ENCODE measurements at regions not wholly inside any gene's neighbourhood (a gene's known extent, or its start where the extent isn't known, plus 50 kb on each side); places are given as distances from the start of the nearest gene placed in this dataset.
"Not testable (repeated sequence)": the region's sequence is repeated elsewhere in the genome, so short reads cannot be mapped to it uniquely, and the experiment has no call there.

GRCh38 chr4:152200511-152201333 lies 335.2 kb downstream of the FBXW7 start:
- no peak for DNase-seq (ENCODE audit: low spot score)
- no peak for ATAC-seq

- no peak for DNase-seq (ENCODE audit: low spot score)
- no peak for ATAC-seq
Observed at GRCh38 chr4:152197211-152197610, 338.7 kb downstream of the FBXW7 start.

GRCh38 chr4:152195888-152196287 lies 340.0 kb downstream of the FBXW7 start:
- DNase-seq (ENCODE audit: low spot score) (no peak), ATAC-seq (peak; percentile 51)

- ATAC-seq (no peak), DNase-seq (ENCODE audit: low spot score) (no peak)
Observed at GRCh38 chr4:152193059-152193458, 342.8 kb downstream of the FBXW7 start.

- DNase-seq (ENCODE audit: low spot score) (no peak), ATAC-seq (no peak)
Observed at GRCh38 chr4:152190907-152191306, 345.0 kb downstream of the FBXW7 start.

- ATAC-seq (no peak), DNase-seq (ENCODE audit: low spot score) (no peak)
Observed at GRCh38 chr4:152189451-152190179, 346.3 kb downstream of the FBXW7 start.

GRCh38 chr4:152188801-152189200 lies 347.1 kb downstream of the FBXW7 start:
- ATAC-seq = no peak
- no peak for DNase-seq (ENCODE audit: low spot score)

GRCh38 chr4:152187693-152188092 lies 348.2 kb downstream of the FBXW7 start:
- ATAC-seq (no peak), DNase-seq (ENCODE audit: low spot score) (no peak)

- DNase-seq (ENCODE audit: low spot score) (no peak), ATAC-seq (no peak)
Observed at GRCh38 chr4:152185786-152186550, 349.9 kb downstream of the FBXW7 start.

GRCh38 chr4:152181150-152181549 lies 354.7 kb downstream of the FBXW7 start:
- no peak for DNase-seq (ENCODE audit: low spot score)
- no peak for ATAC-seq

- DNase-seq (ENCODE audit: low spot score) (no peak), ATAC-seq (no peak)
Observed at GRCh38 chr4:152180369-152180768, 355.5 kb downstream of the FBXW7 start.

GRCh38 chr4:152177538-152177937 lies 358.4 kb downstream of the FBXW7 start:
- ATAC-seq; DNase-seq (ENCODE audit: low spot score): not testable (repeated sequence)

GRCh38 chr4:152176627-152177214 lies 359.2 kb downstream of the FBXW7 start:
- no peak for ATAC-seq
- DNase-seq (ENCODE audit: low spot score) = no peak

GRCh38 chr4:152175586-152175985 lies 360.3 kb downstream of the FBXW7 start:
- DNase-seq (ENCODE audit: low spot score) = no peak

GRCh38 chr4:152172146-152172545 lies 363.7 kb downstream of the FBXW7 start:
- ATAC-seq = no peak

More at GRCh38 chr4:152175586-152175985, 360.3 kb downstream of the FBXW7 start:
- no peak for ATAC-seq

GRCh38 chr4:152171556-152171955 lies 364.3 kb downstream of the FBXW7 start:
- no peak for ATAC-seq
- no peak for DNase-seq (ENCODE audit: low spot score)

More at GRCh38 chr4:152172146-152172545, 363.7 kb downstream of the FBXW7 start:
- no peak for DNase-seq (ENCODE audit: low spot score)

- ATAC-seq = no peak
Observed at GRCh38 chr4:152169683-152170082, 366.2 kb downstream of the FBXW7 start.

GRCh38 chr4:152168987-152169616 lies 366.8 kb downstream of the FBXW7 start:
- ATAC-seq = no peak
- DNase-seq (ENCODE audit: low spot score) = no peak

More at GRCh38 chr4:152169683-152170082, 366.2 kb downstream of the FBXW7 start:
- DNase-seq (ENCODE audit: low spot score) = no peak

GRCh38 chr4:152166567-152166966 lies 369.3 kb downstream of the FBXW7 start:
- ATAC-seq (no peak), DNase-seq (ENCODE audit: low spot score) (no peak)

- ATAC-seq (no peak), DNase-seq (ENCODE audit: low spot score) (no peak)
Observed at GRCh38 chr4:152165846-152166245, 370.0 kb downstream of the FBXW7 start.

Measured in left lobe of liver (tissue), 2 donors.